Fibroblast of lung (primary cell): ENCODE measurements at regions not wholly inside any gene's neighbourhood (a gene's known extent, or its start where the extent isn't known, plus 50 kb on each side); places are given as distances from the start of the nearest gene placed in this dataset.

Source experiments
- DNase-seq, 2 donors: peaks; one replicate each; pipeline versions ENCODE4 v3.0.0 to v3.0.0-alpha.2; 2010; ENCODE audit warnings: low read depth in 2 of 2
- H2AFZ ChIP-seq: 2 replicates; pipeline ENCODE4 v1.5.1; 2012; ENCODE audit warnings: low read length, control low read depth, inconsistent platforms
- H3K27ac ChIP-seq: 2 replicates; pipeline ENCODE4 v1.5.1; 2011; ENCODE audit warnings: low read length, control low read depth; ENCODE audit not compliant: insufficient read depth
- H3K27me3 ChIP-seq: 2 replicates; pipeline ENCODE4 v1.5.1; 2011; ENCODE audit warnings: mild to moderate bottlenecking, low read length; ENCODE audit not compliant: control insufficient read depth, insufficient read depth
- H3K36me3 ChIP-seq: 2 replicates; pipeline ENCODE4 v1.5.1; 2011; ENCODE audit warnings: low read length; ENCODE audit not compliant: control insufficient read depth, insufficient read depth
- H3K4me1 ChIP-seq: 2 replicates; pipeline ENCODE4 v1.5.1; 2011; ENCODE audit warnings: low read length; ENCODE audit not compliant: control insufficient read depth, insufficient read depth; ENCODE audit errors: extremely low read depth
- H3K4me2 ChIP-seq: 2 replicates; pipeline ENCODE4 v1.5.1; 2011; ENCODE audit warnings: low read length, control low read depth; ENCODE audit not compliant: insufficient read depth; ENCODE audit errors: extremely low read depth
- H3K4me3 ChIP-seq, 4 experiments: fragments of 200-600 bp in 1 of 4; sonication (generic) in 1 of 4; replicated peaks in 1 of 4; 2 replicates each; pipeline ENCODE4 v1.5.1; 2011 to 2016; ENCODE audit warnings: low read length in 4 of 4, low read depth in 3 of 4, mild to moderate bottlenecking in 3 of 4, control low read depth in 2 of 4, inconsistent platforms in 1 of 4, mixed read lengths in 1 of 4; ENCODE audit not compliant: insufficient read depth in 1 of 4; ENCODE audit errors: control extremely low read depth in 1 of 4
- H3K79me2 ChIP-seq: 2 replicates; pipeline ENCODE4 v1.5.1; 2012; ENCODE audit warnings: mild to moderate bottlenecking, low read length, inconsistent platforms; ENCODE audit not compliant: control insufficient read depth, insufficient read depth
- H3K9ac ChIP-seq: 2 replicates; pipeline ENCODE4 v1.5.1; 2011; ENCODE audit warnings: mild to moderate bottlenecking, low read length, control low read depth; ENCODE audit not compliant: insufficient read depth
- H3K9me3 ChIP-seq: 2 replicates; pipeline ENCODE4 v1.5.1; 2012; ENCODE audit warnings: low read depth, low read length; ENCODE audit not compliant: control insufficient read depth, insufficient read depth
- H4K20me1 ChIP-seq: 2 replicates; pipeline ENCODE4 v1.5.1; 2011; ENCODE audit warnings: low read length; ENCODE audit not compliant: control insufficient read depth, insufficient read depth; ENCODE audit errors: extremely low read depth
- CTCF ChIP-seq, 2 donors: IDR thresholded peaks in 1 of 2; conservative IDR thresholded peaks in 1 of 2; 1 replicate in 1 of 2; 2 replicates in 1 of 2; pipeline ENCODE4 v1.5.1; 2011 to 2012; ENCODE audit warnings: low read length in 2 of 2, control low read depth in 1 of 2, inconsistent platforms in 1 of 2, low read depth in 1 of 2, mild to moderate bottlenecking in 1 of 2
- EZH2 ChIP-seq: IDR thresholded peaks from 2 replicates; pipeline ENCODE4 v1.5.1; 2012; ENCODE audit warnings: low read length, control low read depth, mild to moderate bottlenecking; ENCODE audit errors: missing control alignments

- no peak for TF ChIP-seq EZH2
- no peak for TF ChIP-seq CTCF (conservative IDR thresholded peaks at IDR 0.05 in 1 of 2, IDR thresholded peaks at IDR 0.05 in 1 of 2; ENCODE audit: low read depth in 1 of 2, low read length in 2 of 2)
Measured at GRCh38 chr4:137775701-137776100, 243.4 kb upstream of the PCDH18 start.

GRCh38 chr4:137774501-137774900 is 242.2 kb upstream of the PCDH18 start:
- no peaks in the 10 kb centered on the region for H3K27me3 ChIP-seq
- H3K27ac ChIP-seq: no peak overlapping the region
- TF ChIP-seq CTCF (conservative IDR thresholded peaks at IDR 0.05 in 1 of 2, IDR thresholded peaks at IDR 0.05 in 1 of 2; ENCODE audit: low read depth in 1 of 2, low read length in 2 of 2): no peak
- TF ChIP-seq EZH2: no peak
- H3K36me3 ChIP-seq: no peaks in the 10 kb centered on the region
- H3K9me3 ChIP-seq: no peaks in the 10 kb centered on the region
- H3K4me3 ChIP-seq: no peak overlapping the region
- no peak for DNase-seq
- H3K9ac ChIP-seq: no peak overlapping the region
- H2AFZ ChIP-seq: no peak overlapping the region
- no peaks in the 10 kb centered on the region for H3K4me1 ChIP-seq
- no peaks in the 10 kb centered on the region for H3K79me2 ChIP-seq
- no peaks in the 10 kb centered on the region for H4K20me1 ChIP-seq
- H3K4me2 ChIP-seq: no peak overlapping the region

More at GRCh38 chr4:137775701-137776100, 243.4 kb upstream of the PCDH18 start:
- H3K27ac ChIP-seq: no peak overlapping the region
- no peak overlapping the region for H3K9ac ChIP-seq
- no peaks in the 10 kb centered on the region for H3K36me3 ChIP-seq
- H3K4me2 ChIP-seq: no peak overlapping the region
- no peaks in the 10 kb centered on the region for H3K9me3 ChIP-seq
- no peak overlapping the region for H2AFZ ChIP-seq
- H3K4me3 ChIP-seq: no peak overlapping the region
- H4K20me1 ChIP-seq: no peaks in the 10 kb centered on the region
- no peaks in the 10 kb centered on the region for H3K4me1 ChIP-seq
- no peaks in the 10 kb centered on the region for H3K79me2 ChIP-seq
- H3K27me3 ChIP-seq: no peaks in the 10 kb centered on the region
- DNase-seq: no peak

- Histone ChIP-seq H3K27me3 (no peaks in the 10 kb centered on the region), H3K4me2 (no peak overlapping the region), H3K4me3 (no peak overlapping the region), H3K36me3 (no peaks in the 10 kb centered on the region), H3K9ac (no peak overlapping the region), H3K9me3 (no peaks in the 10 kb centered on the region), H4K20me1 (no peaks in the 10 kb centered on the region), H3K4me1 (no peaks in the 10 kb centered on the region), H3K27ac (no peak overlapping the region), H3K79me2 (no peaks in the 10 kb centered on the region), H2AFZ (no peak overlapping the region)
- no peak for TF ChIP-seq CTCF (conservative IDR thresholded peaks at IDR 0.05 in 1 of 2, IDR thresholded peaks at IDR 0.05 in 1 of 2; ENCODE audit: low read depth in 1 of 2, low read length in 2 of 2)
- TF ChIP-seq EZH2: no peak
- DNase-seq: no peak
Measured at GRCh38 chr4:137768881-137769280, 236.6 kb upstream of the PCDH18 start.
